ENCODE measurements at regions not wholly inside any gene's neighbourhood (a gene's known extent, or its start where the extent isn't known, plus 50 kb on each side); places are given as distances from the start of the nearest gene placed in this dataset.
"Not testable (repeated sequence)": the region's sequence is repeated elsewhere in the genome, so short reads cannot be mapped to it uniquely, and the experiment has no call there.

DNA sequence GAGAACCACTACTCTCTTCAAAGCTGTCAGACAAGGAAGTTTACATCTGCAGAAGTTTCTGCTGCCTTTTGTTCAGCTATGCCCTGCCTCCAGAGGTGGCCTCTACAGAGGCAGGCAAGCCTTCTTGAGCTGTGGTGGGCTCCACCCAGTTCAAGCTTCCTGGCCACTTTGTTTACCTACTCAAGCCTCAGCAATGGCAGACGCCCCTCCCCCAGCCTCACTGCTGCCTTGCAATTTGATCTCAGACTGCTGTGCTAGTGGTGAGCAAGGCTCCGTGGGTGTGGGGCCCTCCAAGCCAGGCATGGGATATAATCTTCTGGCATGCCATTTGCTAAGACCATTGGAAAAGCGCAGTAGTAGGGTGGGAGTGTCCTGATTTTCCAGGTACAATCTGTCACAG lies 144.0 kb downstream of the CCNG2 start:
- TF ChIP-seq, protein P1, sequence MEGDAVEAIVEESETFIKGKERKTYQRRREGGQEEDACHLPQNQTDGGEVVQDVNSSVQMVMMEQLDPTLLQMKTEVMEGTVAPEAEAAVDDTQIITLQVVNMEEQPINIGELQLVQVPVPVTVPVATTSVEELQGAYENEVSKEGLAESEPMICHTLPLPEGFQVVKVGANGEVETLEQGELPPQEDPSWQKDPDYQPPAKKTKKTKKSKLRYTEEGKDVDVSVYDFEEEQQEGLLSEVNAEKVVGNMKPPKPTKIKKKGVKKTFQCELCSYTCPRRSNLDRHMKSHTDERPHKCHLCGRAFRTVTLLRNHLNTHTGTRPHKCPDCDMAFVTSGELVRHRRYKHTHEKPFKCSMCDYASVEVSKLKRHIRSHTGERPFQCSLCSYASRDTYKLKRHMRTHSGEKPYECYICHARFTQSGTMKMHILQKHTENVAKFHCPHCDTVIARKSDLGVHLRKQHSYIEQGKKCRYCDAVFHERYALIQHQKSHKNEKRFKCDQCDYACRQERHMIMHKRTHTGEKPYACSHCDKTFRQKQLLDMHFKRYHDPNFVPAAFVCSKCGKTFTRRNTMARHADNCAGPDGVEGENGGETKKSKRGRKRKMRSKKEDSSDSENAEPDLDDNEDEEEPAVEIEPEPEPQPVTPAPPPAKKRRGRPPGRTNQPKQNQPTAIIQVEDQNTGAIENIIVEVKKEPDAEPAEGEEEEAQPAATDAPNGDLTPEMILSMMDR (conservative IDR thresholded peaks at IDR 0.05; ENCODE audit: low read depth in 2 of 2) = not testable (repeated sequence)
- not testable (repeated sequence) for TF ChIP-seq POLR2AphosphoS5 (IDR thresholded peaks at IDR 0.05; ENCODE audit: low read depth)
